ENCODE measurements at regions not wholly inside any gene's neighbourhood (a gene's known extent, or its start where the extent isn't known, plus 50 kb on each side); places are given as distances from the start of the nearest gene placed in this dataset.

DNA sequence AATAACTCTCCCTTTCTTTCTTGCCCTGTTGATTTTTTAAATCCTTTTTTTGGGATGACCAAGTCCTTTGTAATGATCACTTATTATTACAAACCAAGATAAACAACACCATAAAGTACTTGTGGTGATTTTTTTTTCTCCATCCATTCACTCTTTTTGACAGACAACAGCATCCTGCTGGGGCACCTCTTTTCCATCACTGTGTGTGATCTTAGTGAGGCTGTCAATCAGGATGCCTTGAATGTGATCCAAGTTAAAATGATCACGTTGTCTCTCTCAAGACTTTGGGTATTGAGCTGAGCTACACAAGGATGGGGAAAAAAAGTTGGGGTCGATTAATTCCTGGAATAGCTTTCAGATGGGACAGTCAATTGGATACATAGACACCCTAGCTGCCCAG, 73.6 kb upstream of the PPP2R2B start:
- no peak overlapping the region for H3K4me2 ChIP-seq
- no peak for TF ChIP-seq MAZ (IDR thresholded peaks at IDR 0.05; ENCODE audit: borderline replicate concordance, low read depth, low read length)
- TF ChIP-seq, protein P1, sequence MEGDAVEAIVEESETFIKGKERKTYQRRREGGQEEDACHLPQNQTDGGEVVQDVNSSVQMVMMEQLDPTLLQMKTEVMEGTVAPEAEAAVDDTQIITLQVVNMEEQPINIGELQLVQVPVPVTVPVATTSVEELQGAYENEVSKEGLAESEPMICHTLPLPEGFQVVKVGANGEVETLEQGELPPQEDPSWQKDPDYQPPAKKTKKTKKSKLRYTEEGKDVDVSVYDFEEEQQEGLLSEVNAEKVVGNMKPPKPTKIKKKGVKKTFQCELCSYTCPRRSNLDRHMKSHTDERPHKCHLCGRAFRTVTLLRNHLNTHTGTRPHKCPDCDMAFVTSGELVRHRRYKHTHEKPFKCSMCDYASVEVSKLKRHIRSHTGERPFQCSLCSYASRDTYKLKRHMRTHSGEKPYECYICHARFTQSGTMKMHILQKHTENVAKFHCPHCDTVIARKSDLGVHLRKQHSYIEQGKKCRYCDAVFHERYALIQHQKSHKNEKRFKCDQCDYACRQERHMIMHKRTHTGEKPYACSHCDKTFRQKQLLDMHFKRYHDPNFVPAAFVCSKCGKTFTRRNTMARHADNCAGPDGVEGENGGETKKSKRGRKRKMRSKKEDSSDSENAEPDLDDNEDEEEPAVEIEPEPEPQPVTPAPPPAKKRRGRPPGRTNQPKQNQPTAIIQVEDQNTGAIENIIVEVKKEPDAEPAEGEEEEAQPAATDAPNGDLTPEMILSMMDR (IDR thresholded peaks at IDR 0.05), result no peak
- no peak for TF ChIP-seq HOXB13 (CRISPR knock-in tag; IDR thresholded peaks at IDR 0.05; ENCODE audit: low read depth)
- TF ChIP-seq BHLHE40 (IDR thresholded peaks at IDR 0.05; ENCODE audit: low read depth, low read length), result no peak
- no peak for TF ChIP-seq ZFP36 (IDR thresholded peaks at IDR 0.05; ENCODE audit: borderline replicate concordance, partially characterized antibody)
- no peak for TF ChIP-seq ESRRA (IDR thresholded peaks at IDR 0.05; ENCODE audit: borderline replicate concordance, low read length)
- TF ChIP-seq MYC (IDR thresholded peaks at IDR 0.05; ENCODE audit: borderline replicate concordance, low read length), result no peak
- TF ChIP-seq, protein P2, sequence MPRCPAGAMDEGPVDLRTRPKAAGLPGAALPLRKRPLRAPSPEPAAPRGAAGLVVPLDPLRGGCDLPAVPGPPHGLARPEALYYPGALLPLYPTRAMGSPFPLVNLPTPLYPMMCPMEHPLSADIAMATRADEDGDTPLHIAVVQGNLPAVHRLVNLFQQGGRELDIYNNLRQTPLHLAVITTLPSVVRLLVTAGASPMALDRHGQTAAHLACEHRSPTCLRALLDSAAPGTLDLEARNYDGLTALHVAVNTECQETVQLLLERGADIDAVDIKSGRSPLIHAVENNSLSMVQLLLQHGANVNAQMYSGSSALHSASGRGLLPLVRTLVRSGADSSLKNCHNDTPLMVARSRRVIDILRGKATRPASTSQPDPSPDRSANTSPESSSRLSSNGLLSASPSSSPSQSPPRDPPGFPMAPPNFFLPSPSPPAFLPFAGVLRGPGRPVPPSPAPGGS (IDR thresholded peaks at IDR 0.05), result no peak
- no peak for TF ChIP-seq TP53 (CRISPR knock-in tag; IDR thresholded peaks at IDR 0.05)
- no peaks in the 10 kb centered on the region for H3K4me1 ChIP-seq
- no peak for ATAC-seq
- H3K27ac ChIP-seq, result no peak overlapping the region
- ChIA-PET CTCF (interaction anchor here (0.6 to 1.9 kb wide), 2 partner anchors 16 to 419 kb away, joined by 3 to 8 read pairs; no protein-coding TSS in a partner anchor), POLR2A (no interaction called here)
- H3K9me3 ChIP-seq, result no peaks in the 10 kb centered on the region
- DNase-seq (ENCODE audit: low read depth in 1 of 2, low spot score in 1 of 2), result no peak
- H3K4me3 ChIP-seq, result no peak overlapping the region
- FAIRE-seq, result no peak
- 0% methylated on average over 2 of the region's 2 CpGs for WGBS (ENCODE audit: missing lambda C conversion rate)

DNA sequence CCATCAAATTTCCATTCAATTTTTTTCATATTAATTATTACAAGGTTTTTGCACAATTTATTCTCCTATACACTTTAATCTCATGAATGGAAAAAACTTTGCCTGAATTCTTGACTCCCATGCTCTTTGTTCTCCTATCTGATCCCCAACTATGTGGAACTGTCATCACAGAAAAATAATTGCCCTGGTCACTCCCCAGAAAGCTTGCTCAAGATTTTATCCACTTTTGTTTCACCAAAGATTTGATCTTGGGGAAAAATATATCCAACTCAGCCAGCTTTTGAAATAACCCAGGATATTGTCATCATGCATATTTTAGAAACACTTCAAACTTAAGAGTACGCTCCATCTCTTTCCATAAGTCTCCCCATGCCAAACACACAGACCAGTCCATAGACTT, 77.7 kb upstream of the PPP2R2B start:
- no peak overlapping the region for H3K4me3 ChIP-seq
- ChIA-PET CTCF (interaction anchor here (1.2 to 1.6 kb wide), 2 partner anchors 9 to 423 kb away, joined by 3 to 6 read pairs; no protein-coding TSS in a partner anchor), POLR2A (no interaction called here)
- no peak overlapping the region for H3K27ac ChIP-seq
- no peaks in the 10 kb centered on the region for H3K4me1 ChIP-seq
- no peak for ATAC-seq
- DNase-seq (ENCODE audit: low read depth in 1 of 2, low spot score in 1 of 2), result no peak
- FAIRE-seq, result no peak
- 40% methylated on average over 1 of the region's 1 CpG for WGBS (ENCODE audit: missing lambda C conversion rate)
- TF ChIP-seq NR3C1 (IDR thresholded peaks at IDR 0.05) (no peak), NFE2L2 (conservative IDR thresholded peaks at IDR 0.05; ENCODE audit: low read length) (no peak), SMC3 (IDR thresholded peaks at IDR 0.05) (no peak), EHMT2 (IDR thresholded peaks at IDR 0.05; ENCODE audit: low read depth) (no peak), JUNB (IDR thresholded peaks at IDR 0.05) (no peak), CHD4 (IDR thresholded peaks at IDR 0.05; ENCODE audit: borderline replicate concordance) (no peak), ZNF302 (CRISPR knock-in tag; IDR thresholded peaks at IDR 0.05) (no peak), RCOR1 (IDR thresholded peaks at IDR 0.05; ENCODE audit: low read depth, low read length) (no peak), HOXB5 (CRISPR knock-in tag; IDR thresholded peaks at IDR 0.05) (no peak), POLR2A (IDR thresholded peaks at IDR 0.05; ENCODE audit: low read length) (no peak), JUN (IDR thresholded peaks at IDR 0.05) (no peak), FOSB (CRISPR knock-in tag; IDR thresholded peaks at IDR 0.05) (no peak), KDM5A (IDR thresholded peaks at IDR 0.05) (no peak), RNF2 (IDR thresholded peaks at IDR 0.05; ENCODE audit: borderline replicate concordance, low read depth) (no peak)
- TF ChIP-seq, protein P3, sequence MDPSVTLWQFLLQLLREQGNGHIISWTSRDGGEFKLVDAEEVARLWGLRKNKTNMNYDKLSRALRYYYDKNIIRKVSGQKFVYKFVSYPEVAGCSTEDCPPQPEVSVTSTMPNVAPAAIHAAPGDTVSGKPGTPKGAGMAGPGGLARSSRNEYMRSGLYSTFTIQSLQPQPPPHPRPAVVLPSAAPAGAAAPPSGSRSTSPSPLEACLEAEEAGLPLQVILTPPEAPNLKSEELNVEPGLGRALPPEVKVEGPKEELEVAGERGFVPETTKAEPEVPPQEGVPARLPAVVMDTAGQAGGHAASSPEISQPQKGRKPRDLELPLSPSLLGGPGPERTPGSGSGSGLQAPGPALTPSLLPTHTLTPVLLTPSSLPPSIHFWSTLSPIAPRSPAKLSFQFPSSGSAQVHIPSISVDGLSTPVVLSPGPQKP (IDR thresholded peaks at IDR 0.05; ENCODE audit: low read depth, low read length), result no peak
- TF ChIP-seq, protein P4, sequence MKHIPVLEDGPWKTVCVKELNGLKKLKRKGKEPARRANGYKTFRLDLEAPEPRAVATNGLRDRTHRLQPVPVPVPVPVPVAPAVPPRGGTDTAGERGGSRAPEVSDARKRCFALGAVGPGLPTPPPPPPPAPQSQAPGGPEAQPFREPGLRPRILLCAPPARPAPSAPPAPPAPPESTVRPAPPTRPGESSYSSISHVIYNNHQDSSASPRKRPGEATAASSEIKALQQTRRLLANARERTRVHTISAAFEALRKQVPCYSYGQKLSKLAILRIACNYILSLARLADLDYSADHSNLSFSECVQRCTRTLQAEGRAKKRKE (CRISPR knock-in tag; IDR thresholded peaks at IDR 0.05; ENCODE audit: low read depth), result no peak
- TF ChIP-seq, protein P5, sequence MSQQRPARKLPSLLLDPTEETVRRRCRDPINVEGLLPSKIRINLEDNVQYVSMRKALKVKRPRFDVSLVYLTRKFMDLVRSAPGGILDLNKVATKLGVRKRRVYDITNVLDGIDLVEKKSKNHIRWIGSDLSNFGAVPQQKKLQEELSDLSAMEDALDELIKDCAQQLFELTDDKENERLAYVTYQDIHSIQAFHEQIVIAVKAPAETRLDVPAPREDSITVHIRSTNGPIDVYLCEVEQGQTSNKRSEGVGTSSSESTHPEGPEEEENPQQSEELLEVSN (IDR thresholded peaks at IDR 0.05; ENCODE audit: borderline replicate concordance, low read depth), result no peak
- H3K9me3 ChIP-seq, result no peaks in the 10 kb centered on the region
- H3K4me2 ChIP-seq, result no peak overlapping the region
